ENCODE measurements at regions not wholly inside any gene's neighbourhood (a gene's known extent, or its start where the extent isn't known, plus 50 kb on each side); places are given as distances from the start of the nearest gene placed in this dataset.

GRCh38 chr4:187309456-187309855 lies 585.8 kb upstream of the FAT1 start:
- Histone ChIP-seq H3K27ac (no peak overlapping the region), H3K27me3 (no peaks in the 10 kb centered on the region), H3K36me3 (no peaks in the 10 kb centered on the region), H3K4me1 (ENCODE audit: low read depth) (no peaks in the 10 kb centered on the region), H3K4me3 (no peak overlapping the region), H3K9me3 (ENCODE audit: low read depth) (no peaks in the 10 kb centered on the region)
- TF ChIP-seq CTCF (IDR thresholded peaks at IDR 0.05; ENCODE audit: low read depth, low read length): no peak
- no peak for DNase-seq (ENCODE audit: low read depth in 1 of 2, low spot score in 1 of 2)

GRCh38 chr4:187312299-187312698 lies 588.6 kb upstream of the FAT1 start:
- no peak for TF ChIP-seq CTCF (IDR thresholded peaks at IDR 0.05; ENCODE audit: low read depth, low read length)
- no peak for DNase-seq (ENCODE audit: low read depth in 1 of 2, low spot score in 1 of 2)
- H3K4me3 ChIP-seq: no peak overlapping the region
- no peaks in the 10 kb centered on the region for H3K4me1 ChIP-seq (ENCODE audit: low read depth)
- no peaks in the 10 kb centered on the region for H3K36me3 ChIP-seq
- H3K27ac ChIP-seq: no peak overlapping the region
- no peaks in the 10 kb centered on the region for H3K27me3 ChIP-seq
- H3K9me3 ChIP-seq (ENCODE audit: low read depth): no peaks in the 10 kb centered on the region

- Histone ChIP-seq H3K27ac (no peak overlapping the region), H3K4me1 (ENCODE audit: low read depth) (no peaks in the 10 kb centered on the region), H3K4me3 (no peak overlapping the region), H3K27me3 (no peaks in the 10 kb centered on the region), H3K9me3 (ENCODE audit: low read depth) (no peaks in the 10 kb centered on the region), H3K36me3 (no peaks in the 10 kb centered on the region)
- no peak for TF ChIP-seq CTCF (IDR thresholded peaks at IDR 0.05; ENCODE audit: low read depth, low read length)
- no peak for DNase-seq (ENCODE audit: low read depth in 1 of 2, low spot score in 1 of 2)
Measured at GRCh38 chr4:187317799-187318198, 594.1 kb upstream of the FAT1 start.

GRCh38 chr4:187321711-187322110 lies 598.1 kb upstream of the FAT1 start:
- Histone ChIP-seq H3K4me3 (no peak overlapping the region), H3K27ac (no peak overlapping the region)
- TF ChIP-seq CTCF (IDR thresholded peaks at IDR 0.05; ENCODE audit: low read depth, low read length): no peak

GRCh38 chr4:187332141-187332540 lies 608.5 kb upstream of the FAT1 start:
- no peak for DNase-seq (ENCODE audit: low read depth in 1 of 2, low spot score in 1 of 2)
- Histone ChIP-seq H3K27me3 (no peaks in the 10 kb centered on the region), H3K36me3 (no peaks in the 10 kb centered on the region), H3K4me3 (no peak overlapping the region), H3K27ac (no peak overlapping the region), H3K9me3 (ENCODE audit: low read depth) (no peaks in the 10 kb centered on the region), H3K4me1 (ENCODE audit: low read depth) (no peaks in the 10 kb centered on the region)
- no peak for TF ChIP-seq CTCF (IDR thresholded peaks at IDR 0.05; ENCODE audit: low read depth, low read length)

More at GRCh38 chr4:187321711-187322110, 598.1 kb upstream of the FAT1 start:
- DNase-seq (ENCODE audit: low read depth in 1 of 2, low spot score in 1 of 2): no peak
- Histone ChIP-seq H3K9me3 (ENCODE audit: low read depth) (no peaks in the 10 kb centered on the region), H3K4me1 (ENCODE audit: low read depth) (no peaks in the 10 kb centered on the region), H3K27me3 (no peaks in the 10 kb centered on the region), H3K36me3 (no peaks in the 10 kb centered on the region)

GRCh38 chr4:187333151-187333550 lies 609.5 kb upstream of the FAT1 start:
- H3K36me3 ChIP-seq: no peaks in the 10 kb centered on the region
- H3K27me3 ChIP-seq: no peaks in the 10 kb centered on the region
- no peak overlapping the region for H3K27ac ChIP-seq
- no peak overlapping the region for H3K4me3 ChIP-seq
- H3K9me3 ChIP-seq (ENCODE audit: low read depth): no peaks in the 10 kb centered on the region
- H3K4me1 ChIP-seq (ENCODE audit: low read depth): no peaks in the 10 kb centered on the region
- DNase-seq (ENCODE audit: low read depth in 1 of 2, low spot score in 1 of 2): no peak
- TF ChIP-seq CTCF (IDR thresholded peaks at IDR 0.05; ENCODE audit: low read depth, low read length): no peak
